ENCODE measurements at regions not wholly inside any gene's neighbourhood (a gene's known extent, or its start where the extent isn't known, plus 50 kb on each side); places are given as distances from the start of the nearest gene placed in this dataset.

GRCh38 chr6:1118287-1118647 lies 193.6 kb upstream of the FOXQ1 start:
- TF ChIP-seq CTCF (IDR thresholded peaks at IDR 0.05) (no peak), POLR2A (IDR thresholded peaks at IDR 0.05) (no peak)

Data from esophagus squamous epithelium (tissue), 4 donors.